GM23248 (cell line): ENCODE measurements at regions not wholly inside any gene's neighbourhood (a gene's known extent, or its start where the extent isn't known, plus 50 kb on each side); places are given as distances from the start of the nearest gene placed in this dataset.

Source experiments
- DNase-seq: peaks from one replicate; pipeline ENCODE4 v3.0.0-alpha.2; 2015
- H2AFZ ChIP-seq: fragments of 200-600 bp; sonication (generic); 2 replicates; pipeline ENCODE4 v1.6.1; 2016; ENCODE audit warnings: antibody characterized with exemption
- H3F3A ChIP-seq: fragments of 200-600 bp; sonication (generic); 2 replicates; pipeline ENCODE4 v1.6.1; 2016; ENCODE audit warnings: mild to moderate bottlenecking, antibody characterized with exemption, mixed run types; ENCODE audit not compliant: insufficient read depth
- H3K27ac ChIP-seq: fragments of 200-600 bp; sonication (generic); 2 replicates; pipeline ENCODE4 v1.5.1; 2016; ENCODE audit warnings: mild to moderate bottlenecking
- H3K27me3 ChIP-seq: fragments of 200-600 bp; sonication (generic); replicated peaks from 2 replicates; pipeline ENCODE4 v1.6.1; 2016; ENCODE audit warnings: mild to moderate bottlenecking; ENCODE audit not compliant: insufficient read depth
- H3K36me3 ChIP-seq: fragments of 200-600 bp; sonication (generic); 2 replicates; pipeline ENCODE4 v1.6.1; 2016; ENCODE audit warnings: low read depth, mild to moderate bottlenecking
- H3K4me1 ChIP-seq: fragments of 200-600 bp; sonication (generic); 2 replicates; pipeline ENCODE4 v1.6.1; 2016; ENCODE audit warnings: mild to moderate bottlenecking; ENCODE audit not compliant: insufficient read depth
- H3K4me2 ChIP-seq: fragments of 200-600 bp; sonication (generic); one replicate; pipeline ENCODE4 v1.6.1; 2016; ENCODE audit warnings: mild to moderate bottlenecking; ENCODE audit not compliant: unreplicated experiment
- H3K4me3 ChIP-seq: fragments of 200-600 bp; sonication (generic); 2 replicates; pipeline ENCODE4 v1.5.1; 2016; ENCODE audit warnings: mild to moderate bottlenecking
- H3K79me2 ChIP-seq: fragments of 200-600 bp; sonication (generic); 2 replicates; pipeline ENCODE4 v1.6.1; 2016; ENCODE audit warnings: mild to moderate bottlenecking; ENCODE audit not compliant: insufficient read depth
- H3K9ac ChIP-seq: fragments of 200-600 bp; sonication (generic); 2 replicates; pipeline ENCODE4 v1.6.1; 2016; ENCODE audit warnings: mild to moderate bottlenecking
- H3K9me2 ChIP-seq: fragments of 200-600 bp; sonication (generic); 2 replicates; pipeline ENCODE4 v1.6.1; 2016; ENCODE audit warnings: mixed run types, mild to moderate bottlenecking, moderate library complexity; ENCODE audit not compliant: insufficient read depth
- H3K9me3 ChIP-seq: fragments of 200-600 bp; sonication (generic); one replicate; pipeline ENCODE4 v1.6.1; 2017; ENCODE audit warnings: low read depth
- H4K20me1 ChIP-seq: fragments of 200-600 bp; sonication (generic); 2 replicates; pipeline ENCODE4 v1.6.0; 2016; ENCODE audit not compliant: insufficient read depth
- EZH2 ChIP-seq: fragments of 200-600 bp; sonication (generic); IDR thresholded peaks from 2 replicates; pipeline ENCODE4 v1.6.1; 2018; ENCODE audit warnings: antibody characterized with exemption, mild to moderate bottlenecking; ENCODE audit not compliant: insufficient read depth, poor library complexity, severe bottlenecking
- EZH2phosphoT487 ChIP-seq: fragments of 200-600 bp; sonication (generic); IDR thresholded peaks from 2 replicates; pipeline ENCODE4 v1.6.1; 2018; ENCODE audit warnings: antibody characterized with exemption, moderate library complexity, mild to moderate bottlenecking, low read depth; ENCODE audit not compliant: insufficient read depth
- whole genome bisulfite sequencing, 2 experiments: methylation state at CpG; one replicate each; pipeline ENCODE4 v1.1.6; 2015 to 2017; ENCODE audit warnings: low lambda C conversion rate in 2 of 2, low coverage in 1 of 2; ENCODE audit errors: missing lambda C conversion rate in 2 of 2; 5-methylcytosine and 5-hydroxymethylcytosine counted together
- in situ Hi-C: fragments of 300-500 bp; cut with MboI; formaldehyde crosslinking; loops from 2 replicates; pipeline ENCODE4 v1.15.0; 2020

DNA sequence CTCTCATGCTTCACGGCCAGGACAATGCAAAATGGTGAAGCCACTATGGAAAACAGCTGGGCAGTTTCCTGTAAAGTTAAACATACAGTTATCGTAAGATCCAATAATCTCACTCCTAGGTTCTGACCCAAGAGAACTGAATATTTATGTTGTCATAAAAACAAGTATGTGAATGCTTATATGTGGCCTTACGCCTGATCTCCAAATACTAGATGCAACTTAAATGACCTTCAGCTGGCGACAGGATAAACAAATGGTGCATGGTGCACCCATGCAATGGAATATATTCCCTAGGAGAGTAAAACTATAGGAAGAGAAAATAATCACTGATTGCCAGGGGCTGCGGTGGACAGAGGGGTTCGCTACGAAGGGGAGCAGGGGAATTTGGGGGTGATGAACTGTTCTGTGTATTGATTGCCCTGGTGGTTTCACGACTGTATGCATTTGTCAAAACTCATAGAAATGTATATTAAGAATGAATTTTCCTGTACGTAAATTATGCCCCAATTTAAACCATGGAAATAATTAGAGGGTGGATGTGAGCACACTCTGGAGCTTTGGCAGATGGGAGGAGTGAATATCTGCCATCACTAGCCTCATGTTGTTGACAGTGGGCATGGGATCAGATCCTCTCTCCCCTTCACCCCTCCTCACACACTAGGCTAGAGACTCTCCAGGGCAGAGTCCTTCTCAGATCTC, 100.8 kb upstream of the MYCN start:
- Histone ChIP-seq H3F3A (no peaks in the 10 kb centered on the region), H3K9ac (no peak overlapping the region), H4K20me1 (no peaks in the 10 kb centered on the region), H2AFZ (no peak overlapping the region), H3K79me2 (no peaks in the 10 kb centered on the region), H3K4me1 (no peaks in the 10 kb centered on the region), H3K4me3 (no peak overlapping the region), H3K4me2 (no peak overlapping the region), H3K9me3 (no peaks in the 10 kb centered on the region), H3K27me3 (no peaks in the 10 kb centered on the region), H3K27ac (no peak overlapping the region), H3K36me3 (no peaks in the 10 kb centered on the region), H3K9me2 (no peaks in the 10 kb centered on the region)
- TF ChIP-seq EZH2: no peak
- TF ChIP-seq EZH2phosphoT487: no peak
- no peak for DNase-seq
- WGBS, 2 experiments: 44 to 45% methylated on average over 9 of the region's 9 CpGs
- in situ Hi-C loops: no loop called here

DNA sequence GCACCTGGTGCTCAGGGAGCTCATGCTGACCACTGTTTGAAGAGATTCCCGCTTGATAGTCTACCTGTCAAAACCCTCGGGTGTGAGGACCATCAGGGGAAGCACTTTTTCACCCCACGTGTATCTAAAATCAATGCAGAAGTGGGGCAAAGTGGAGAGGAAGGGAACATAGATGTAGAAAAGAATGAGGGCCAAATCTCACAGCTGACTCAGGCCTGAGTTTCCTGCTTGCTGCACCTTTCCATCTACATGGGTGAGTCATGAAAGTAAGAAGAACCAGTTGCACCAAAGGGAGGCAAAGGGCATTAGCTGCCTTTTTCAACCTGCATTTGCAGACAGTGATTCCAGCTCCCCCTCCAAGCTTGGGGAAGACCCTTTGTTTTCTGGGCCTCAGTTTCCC, 100.2 kb upstream of the MYCN start:
- H4K20me1 ChIP-seq: no peaks in the 10 kb centered on the region
- WGBS, 2 experiments: 9 to 25% methylated on average over 3 of the region's 3 CpGs
- H2AFZ ChIP-seq: no peak overlapping the region
- TF ChIP-seq EZH2phosphoT487 (no peak), EZH2 (no peak)
- H3K4me1 ChIP-seq: no peaks in the 10 kb centered on the region
- DNase-seq: no peak
- no peaks in the 10 kb centered on the region for H3K36me3 ChIP-seq
- no peak overlapping the region for H3K4me2 ChIP-seq
- no peaks in the 10 kb centered on the region for H3K9me3 ChIP-seq
- no peaks in the 10 kb centered on the region for H3F3A ChIP-seq
- no peaks in the 10 kb centered on the region for H3K79me2 ChIP-seq
- H3K9me2 ChIP-seq: no peaks in the 10 kb centered on the region
- no peak overlapping the region for H3K9ac ChIP-seq
- no peaks in the 10 kb centered on the region for H3K27me3 ChIP-seq
- H3K27ac ChIP-seq: no peak overlapping the region
- no peak overlapping the region for H3K4me3 ChIP-seq
- in situ Hi-C loops: no loop called here

DNA sequence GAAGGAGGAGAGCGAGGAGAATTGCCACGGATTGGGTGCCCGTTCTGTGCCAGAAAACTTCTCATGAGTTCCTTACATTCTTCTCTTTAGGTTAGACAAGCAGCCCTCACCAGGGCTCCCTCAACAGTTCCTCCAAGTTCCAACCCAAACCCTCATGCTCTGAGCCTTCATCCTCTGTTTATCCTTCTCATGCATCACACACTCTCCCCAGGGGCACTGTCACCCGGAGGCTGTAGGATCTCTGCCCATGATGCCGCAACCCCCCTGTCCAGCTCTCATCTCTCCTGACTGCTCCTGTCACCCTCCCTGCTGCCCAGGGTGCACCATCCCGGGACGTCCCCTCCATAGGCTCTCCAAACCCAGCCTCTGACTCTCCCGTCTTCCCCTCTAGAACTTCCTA, 99.4 kb upstream of the MYCN start:
- WGBS, 2 experiments: 37 to 55% methylated on average over 8 of the region's 8 CpGs
- Histone ChIP-seq H3F3A (no peaks in the 10 kb centered on the region), H3K27me3 (no peaks in the 10 kb centered on the region), H3K9me3 (no peaks in the 10 kb centered on the region), H3K9ac (no peak overlapping the region), H4K20me1 (no peaks in the 10 kb centered on the region), H3K27ac (no peak overlapping the region), H3K36me3 (no peaks in the 10 kb centered on the region), H3K4me3 (no peak overlapping the region), H3K79me2 (no peaks in the 10 kb centered on the region), H3K4me1 (no peaks in the 10 kb centered on the region), H2AFZ (no peak overlapping the region), H3K9me2 (no peaks in the 10 kb centered on the region), H3K4me2 (no peak overlapping the region)
- TF ChIP-seq EZH2phosphoT487: no peak
- TF ChIP-seq EZH2: no peak
- DNase-seq: no peak
- in situ Hi-C loops: no loop called here

DNA sequence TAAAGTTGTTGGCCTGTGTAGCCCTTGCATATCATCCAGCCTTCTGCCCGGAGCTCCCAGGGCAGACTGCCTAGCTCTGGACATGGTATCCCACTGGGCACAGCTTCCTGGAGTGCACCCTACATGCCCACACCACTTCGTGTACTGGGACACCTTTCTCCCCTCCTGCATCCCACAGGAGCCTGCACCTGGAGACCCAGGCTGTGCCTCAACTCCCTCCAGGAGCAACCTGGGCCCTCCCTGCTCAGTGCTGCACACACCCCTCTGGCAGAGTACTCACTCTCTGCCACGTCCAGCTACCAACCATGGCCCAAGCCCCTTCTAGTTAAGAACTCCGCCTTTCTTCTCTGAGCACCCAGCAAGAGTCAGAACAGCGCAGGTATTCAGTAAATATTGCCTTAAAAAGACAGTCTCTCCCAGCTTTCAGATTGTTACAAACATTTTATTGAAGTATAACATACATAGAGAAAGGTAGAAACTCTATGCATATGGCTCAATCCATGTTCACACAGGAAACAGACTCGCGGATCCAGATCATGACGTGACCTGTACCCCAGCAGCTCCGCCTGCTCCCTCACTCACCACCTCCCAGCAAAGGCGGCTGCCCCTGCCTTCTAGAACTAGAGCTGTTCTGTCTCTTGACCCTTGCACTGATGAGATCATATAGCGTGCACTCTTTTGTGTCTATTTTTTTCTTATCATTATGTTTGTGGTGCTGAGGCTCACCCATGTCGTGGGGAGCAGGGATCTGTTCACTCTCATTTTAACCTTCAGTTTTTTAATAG, 98.4 kb upstream of the MYCN start:
- Histone ChIP-seq H3K27ac (no peak overlapping the region), H3F3A (no peaks in the 10 kb centered on the region), H3K4me1 (no peaks in the 10 kb centered on the region), H2AFZ (no peak overlapping the region), H3K9me3 (no peaks in the 10 kb centered on the region), H3K4me3 (no peak overlapping the region), H3K79me2 (no peaks in the 10 kb centered on the region), H3K27me3 (no peaks in the 10 kb centered on the region), H3K9me2 (no peaks in the 10 kb centered on the region), H3K9ac (no peak overlapping the region), H4K20me1 (no peaks in the 10 kb centered on the region), H3K36me3 (no peaks in the 10 kb centered on the region), H3K4me2 (no peak overlapping the region)
- in situ Hi-C loops: no loop called here
- TF ChIP-seq EZH2phosphoT487: no peak
- TF ChIP-seq EZH2: no peak
- no peak for DNase-seq
- WGBS, 2 experiments: 45 to 48% methylated on average over 12 of the region's 12 CpGs
